GM18907 (cell line): ENCODE measurements at regions not wholly inside any gene's neighbourhood (a gene's known extent, or its start where the extent isn't known, plus 50 kb on each side); places are given as distances from the start of the nearest gene placed in this dataset.
"Not testable (repeated sequence)": the region's sequence is repeated elsewhere in the genome, so short reads cannot be mapped to it uniquely, and the experiment has no call there.

Experiments
- ATAC-seq: cut with Tn5 transposase; IDR thresholded peaks from one replicate; pipeline ENCODE4 v1.9.1; 2021; ENCODE audit warnings: mild to moderate bottlenecking, moderate library complexity; ENCODE audit not compliant: unreplicated experiment

DNA sequence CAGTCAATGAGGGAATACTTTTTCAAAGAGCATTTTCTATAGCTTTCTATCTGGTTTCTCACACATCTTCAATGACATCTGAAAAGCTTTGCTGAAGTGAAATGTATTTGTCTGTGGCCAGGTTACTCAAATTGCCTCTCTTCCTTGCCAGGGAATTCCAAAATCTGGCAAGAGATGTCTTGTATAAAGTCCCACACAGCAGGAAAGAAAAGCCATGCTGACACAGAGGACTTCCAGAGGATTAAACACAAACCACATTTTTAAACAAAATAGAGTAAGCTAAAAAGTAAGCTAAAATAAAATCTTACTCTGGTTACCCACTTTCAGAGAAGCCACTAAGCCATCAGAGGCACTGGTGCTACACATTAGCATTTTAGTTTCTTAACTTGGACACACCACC lies 93.1 kb upstream of the BCAR3 start:
- no peak for ATAC-seq

DNA sequence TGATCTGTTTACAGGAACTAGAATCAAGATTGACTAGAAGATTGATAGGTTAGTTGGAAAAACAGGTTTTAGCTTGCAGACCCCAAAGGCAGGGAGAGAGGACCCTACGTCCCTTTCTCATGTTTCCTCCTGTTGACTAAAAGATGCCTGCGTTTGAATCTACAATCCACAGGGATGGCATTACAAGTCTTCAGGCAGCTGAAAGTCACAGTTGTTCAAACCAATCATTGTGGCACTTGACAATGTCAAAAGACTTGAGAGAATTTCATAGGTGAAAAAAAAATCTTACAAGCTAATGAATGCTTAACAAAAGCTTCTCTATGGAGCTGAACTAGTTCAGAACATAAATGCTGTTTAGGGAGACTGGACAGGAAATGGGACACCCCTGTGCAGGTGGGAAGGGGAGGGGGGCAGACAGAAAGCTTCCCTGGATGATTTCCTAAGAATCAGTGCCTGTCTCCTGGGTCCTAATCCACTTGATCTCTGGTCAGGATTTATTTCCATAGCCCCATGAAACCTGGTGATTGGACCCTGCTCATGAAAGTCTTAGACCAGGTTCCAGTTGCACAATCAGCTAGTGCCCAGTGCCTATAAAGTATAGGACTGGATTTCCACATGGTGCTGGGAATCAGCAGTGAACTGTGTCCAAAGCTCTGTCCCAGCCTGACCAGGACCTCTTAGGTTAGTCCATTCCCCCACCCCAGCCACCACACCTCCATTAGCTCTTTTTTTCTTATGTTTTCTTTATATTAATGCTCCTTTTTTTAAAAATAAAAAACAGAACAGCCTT lies 91.6 kb upstream of the BCAR3 start:
- no peak for ATAC-seq

DNA sequence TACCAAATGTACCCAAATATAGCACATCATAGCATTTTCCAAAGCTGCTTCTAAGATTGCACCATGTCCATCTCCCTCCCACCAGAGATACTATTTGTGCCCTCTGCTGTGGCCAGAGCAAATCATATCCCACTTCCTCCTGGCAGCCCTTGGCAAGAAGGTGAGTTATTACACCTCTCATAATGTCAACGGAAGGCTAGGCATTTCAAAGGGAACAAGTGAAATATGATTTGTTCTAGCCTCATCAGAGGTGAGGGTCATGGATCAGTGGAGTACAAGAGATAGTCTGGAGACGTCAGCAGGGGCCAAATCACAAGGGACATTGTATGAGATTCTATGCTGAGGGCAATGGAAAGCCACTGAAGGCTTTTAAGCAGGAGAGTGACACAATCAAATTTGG lies 90.2 kb upstream of the BCAR3 start:
- ATAC-seq, result no peak

DNA sequence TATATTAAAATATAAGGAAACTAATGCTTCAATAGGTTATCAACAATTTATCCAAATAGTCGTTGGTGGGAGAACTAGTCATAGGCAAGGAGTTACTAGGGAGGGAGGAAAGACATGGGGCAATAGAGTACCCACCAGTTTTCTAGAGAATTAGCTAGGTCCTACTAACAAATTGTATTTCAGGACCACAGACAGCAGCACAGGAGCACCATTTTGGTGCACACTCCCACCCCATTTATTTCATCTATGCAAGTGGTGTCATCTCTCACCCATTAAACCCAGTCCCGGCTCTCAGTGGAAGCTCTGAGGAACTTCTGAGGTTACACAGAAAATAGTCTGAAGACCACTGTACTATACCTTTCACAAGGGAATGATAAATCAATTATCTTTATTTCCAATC lies 89.0 kb upstream of the BCAR3 start:
- no peak for ATAC-seq

DNA sequence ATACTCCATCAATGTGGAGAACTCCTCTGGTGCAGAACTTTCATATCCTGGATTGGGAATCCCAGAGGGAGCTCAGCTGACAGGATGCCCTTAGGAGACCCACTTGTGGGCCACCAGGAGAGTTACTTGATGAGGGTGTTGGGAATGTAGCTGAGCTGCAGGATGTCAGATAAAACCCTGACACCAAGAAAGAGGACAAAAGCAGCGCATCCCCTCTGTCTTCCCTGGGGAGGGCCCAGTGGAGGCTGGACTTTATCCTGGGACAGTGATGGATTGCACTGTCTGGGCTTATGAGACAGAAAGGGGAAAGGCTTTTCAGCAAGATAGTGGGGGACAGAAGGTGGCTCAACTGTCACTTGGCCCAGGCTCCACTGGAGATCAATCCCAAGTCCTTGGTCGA lies 88.1 kb upstream of the BCAR3 start:
- no peak for ATAC-seq

DNA sequence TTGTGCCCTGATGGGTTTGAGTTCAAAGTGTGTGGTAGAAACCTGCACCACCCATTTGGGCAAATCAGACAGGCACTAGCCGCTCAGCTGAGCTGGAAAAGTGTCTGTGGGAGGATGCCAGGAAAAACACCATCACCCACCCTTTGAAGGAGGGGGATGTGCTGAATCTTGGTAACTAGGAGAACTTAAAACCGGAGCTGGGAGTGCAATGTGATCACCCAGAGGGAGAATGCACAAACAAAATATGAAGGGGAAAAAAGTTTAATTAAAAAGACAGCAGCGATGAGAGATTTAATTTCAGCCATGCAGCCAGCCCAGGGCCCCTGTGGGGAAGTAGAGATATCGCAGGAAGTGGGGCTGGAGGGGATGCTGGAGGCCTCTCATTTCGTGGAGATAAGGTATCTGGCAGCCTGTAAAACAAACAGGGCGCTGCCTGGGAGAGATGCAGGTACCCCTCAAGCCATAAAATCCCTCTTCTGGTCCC lies 86.8 kb upstream of the BCAR3 start:
- ATAC-seq, result no peak

DNA sequence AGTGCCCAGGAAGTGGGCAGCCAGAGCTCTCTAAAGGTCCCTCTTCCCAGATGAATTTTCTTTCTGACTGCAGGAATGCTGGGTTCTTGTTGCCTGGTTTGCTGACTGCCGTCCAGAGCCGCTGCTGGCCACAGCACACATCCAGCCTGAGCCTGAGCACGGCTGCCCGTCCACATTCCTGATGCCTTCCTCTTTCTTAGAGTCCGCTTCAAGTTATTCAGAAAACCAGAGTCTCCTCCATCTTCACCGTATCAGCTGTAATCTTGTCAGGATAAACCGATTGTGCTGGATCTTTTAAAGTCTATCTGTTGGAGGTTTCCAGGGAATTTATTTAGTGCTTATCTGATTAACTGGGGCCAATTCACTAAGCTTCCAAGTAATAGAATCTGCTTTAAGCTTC lies 84.8 kb upstream of the BCAR3 start:
- ATAC-seq, result no peak

DNA sequence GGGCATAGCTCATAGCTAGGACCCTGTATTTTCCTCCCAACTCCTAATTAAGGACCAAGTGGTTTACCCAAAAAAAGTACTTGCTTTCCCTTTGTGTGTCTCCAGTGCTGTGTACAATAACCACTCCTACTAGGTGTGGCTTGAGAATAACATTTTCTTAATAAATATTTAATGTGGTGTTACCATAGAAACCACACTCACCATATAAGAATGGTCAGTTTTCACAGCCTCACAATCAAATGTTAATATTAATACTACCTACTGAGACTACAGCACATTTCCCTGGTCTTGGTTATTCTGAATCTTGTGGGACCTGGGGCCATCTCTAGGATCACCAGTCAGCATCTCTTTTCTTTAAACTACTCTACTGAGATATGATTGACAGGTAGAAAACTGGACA lies 83.5 kb upstream of the BCAR3 start:
- ATAC-seq, result no peak

DNA sequence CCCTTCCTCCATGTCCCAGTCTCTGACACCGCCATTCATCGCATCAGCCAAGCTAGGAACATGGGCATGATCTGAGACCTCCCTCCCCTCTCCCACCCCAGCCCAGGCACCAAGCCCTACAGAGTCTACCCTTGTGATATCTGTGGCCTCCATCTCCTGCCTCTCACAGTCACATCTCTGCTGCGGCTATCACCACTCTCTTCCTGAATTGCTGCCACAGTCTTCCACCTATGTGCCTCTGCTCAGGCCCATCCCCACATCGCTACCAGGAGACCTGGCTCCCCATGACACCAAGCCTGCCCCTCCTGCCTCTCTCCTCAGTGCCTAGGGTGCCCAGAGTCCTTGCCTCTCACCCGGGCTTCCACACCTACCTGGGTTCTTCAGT lies 82.7 kb upstream of the BCAR3 start:
- ATAC-seq, result no peak

DNA sequence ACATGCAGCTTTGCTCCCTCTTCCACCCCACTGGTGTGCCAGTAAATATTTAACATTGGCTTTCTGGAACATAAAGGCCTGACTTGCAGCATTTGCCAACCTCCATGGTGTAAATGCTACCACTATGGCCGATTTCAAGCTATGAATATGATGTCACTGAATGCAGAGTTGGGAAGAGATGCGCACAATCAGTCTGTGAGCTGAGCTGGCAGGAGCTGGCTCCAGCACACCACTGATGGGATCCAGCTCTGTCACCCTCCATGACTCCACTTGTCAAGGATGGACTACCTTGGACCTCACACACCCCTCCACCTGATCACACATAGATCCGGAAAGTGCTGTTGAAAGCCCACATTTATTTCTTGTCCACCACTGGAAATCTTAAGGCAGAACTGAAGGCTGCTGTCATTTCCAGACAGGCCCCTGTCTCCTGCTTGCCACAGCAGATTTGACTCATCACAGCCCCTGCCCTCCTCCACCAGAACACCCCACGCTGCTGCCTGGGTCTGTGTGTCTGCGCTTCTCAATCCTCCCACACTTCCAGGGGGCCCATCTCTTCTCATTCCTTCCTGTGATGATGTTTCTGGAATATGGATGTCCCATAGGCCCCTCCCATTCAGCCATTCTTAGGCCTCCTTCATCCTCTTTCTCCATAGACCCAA lies 82.2 kb upstream of the BCAR3 start:
- ATAC-seq, result no peak

DNA sequence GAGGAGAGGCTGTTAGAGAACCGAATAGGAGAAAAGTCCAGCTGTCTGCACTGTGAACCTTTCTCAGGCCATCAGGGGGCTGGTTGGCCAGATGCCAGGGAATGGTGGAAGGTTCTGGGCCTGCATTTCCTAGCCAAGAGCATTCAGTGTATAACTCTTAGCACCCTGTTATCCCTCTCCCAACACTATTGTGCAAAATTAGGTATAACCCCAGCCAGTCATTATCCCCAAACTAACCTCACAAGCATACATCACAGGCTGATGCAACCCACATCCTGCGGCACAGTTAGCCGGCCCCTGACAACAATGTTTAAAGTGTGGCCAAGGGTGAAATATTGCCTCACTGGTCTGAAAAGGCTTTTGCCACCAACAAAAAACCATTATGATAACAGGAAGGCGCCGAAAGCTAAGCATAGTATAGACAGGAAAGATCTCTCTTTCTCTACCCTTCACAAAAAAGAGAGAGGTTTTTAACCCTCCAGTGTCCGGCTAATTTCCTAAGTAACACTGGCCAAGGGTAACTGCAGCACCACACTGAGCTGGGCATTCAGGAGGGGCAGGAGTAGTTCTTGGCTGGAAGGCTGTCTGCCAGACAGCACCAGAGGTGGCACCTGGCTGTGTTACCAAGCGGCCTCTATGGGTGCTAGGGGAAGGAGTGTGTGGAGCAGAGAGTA lies 77.3 kb upstream of the BCAR3 start:
- ATAC-seq, result no peak

DNA sequence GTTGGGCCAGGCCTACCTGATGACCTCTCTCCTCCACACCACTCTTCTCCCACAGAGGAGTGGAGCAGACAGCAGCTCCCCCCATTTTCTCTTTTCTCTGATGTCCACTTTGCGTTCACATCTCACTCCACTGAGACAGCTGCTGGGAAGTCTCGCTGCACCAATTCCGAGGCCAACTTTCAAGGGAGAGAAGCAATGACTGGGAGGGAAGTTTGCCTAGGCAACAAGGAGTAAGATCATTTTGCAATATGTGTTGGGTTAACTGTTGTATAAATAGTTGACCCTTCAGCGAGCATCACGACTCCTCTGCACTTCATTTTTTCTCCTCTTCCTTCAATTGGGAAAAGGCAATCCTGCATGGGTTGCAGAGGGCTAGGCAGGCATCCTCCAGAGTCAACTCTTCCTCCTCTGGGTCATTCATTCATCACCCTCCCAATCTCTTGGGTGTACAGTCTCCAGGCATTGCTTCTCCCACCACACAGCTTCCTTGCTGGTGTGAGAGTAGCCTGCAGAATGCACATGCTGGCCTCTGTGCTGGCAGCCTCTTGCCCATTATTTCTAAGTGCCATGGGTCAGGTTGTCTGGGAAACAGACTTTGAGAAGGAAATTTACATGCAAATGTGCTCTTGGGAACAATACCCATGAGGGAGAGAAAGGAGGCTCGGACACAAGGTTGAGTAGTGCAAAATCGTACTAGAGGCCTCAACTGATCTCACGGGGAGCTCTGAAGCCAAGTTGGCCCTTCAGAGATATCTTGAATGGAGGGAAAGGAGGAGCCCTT lies 75.8 kb upstream of the BCAR3 start:
- no peak for ATAC-seq

DNA sequence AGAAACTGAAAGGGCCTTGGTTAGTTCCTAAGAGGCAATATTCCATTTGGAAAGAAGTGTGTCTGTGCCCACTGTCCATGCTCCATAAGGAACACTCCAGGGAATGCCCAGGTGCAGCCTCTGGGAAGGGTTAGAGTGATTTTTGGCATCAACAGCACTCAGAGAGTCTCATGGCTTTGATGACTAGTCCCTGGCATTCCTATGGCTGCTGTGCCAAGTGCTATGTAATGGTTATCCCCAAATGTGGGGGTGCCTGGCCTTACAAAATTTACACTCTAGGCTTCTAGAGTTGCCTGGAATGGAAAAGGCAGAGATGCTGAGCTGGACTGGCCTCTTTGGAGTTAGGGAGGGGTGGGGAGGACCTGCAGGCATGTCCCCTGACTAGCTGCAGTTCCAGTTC lies 75.0 kb upstream of the BCAR3 start:
- no peak for ATAC-seq

DNA sequence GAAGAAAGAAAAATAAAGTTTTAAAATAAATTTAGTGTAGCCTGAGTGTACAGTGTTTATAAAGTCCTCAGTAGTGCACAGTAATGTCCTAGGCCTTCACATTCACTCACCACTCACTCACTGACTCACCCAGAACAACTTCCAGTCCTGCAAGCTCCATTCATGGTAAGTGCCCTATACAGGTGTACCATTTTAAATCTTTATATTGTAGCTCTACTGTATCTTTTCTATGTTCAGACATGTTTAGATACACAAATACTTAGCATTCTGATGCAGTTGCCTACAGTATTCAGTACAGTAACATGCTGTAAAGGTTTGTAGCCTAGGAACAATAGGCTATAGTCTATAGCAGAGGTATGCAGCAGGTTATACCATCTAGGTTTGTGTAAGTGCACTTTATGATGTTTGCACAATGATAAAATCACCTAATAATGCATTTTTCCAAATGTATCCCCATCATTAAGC lies 73.6 kb upstream of the BCAR3 start:
- ATAC-seq, result not testable (repeated sequence)

DNA sequence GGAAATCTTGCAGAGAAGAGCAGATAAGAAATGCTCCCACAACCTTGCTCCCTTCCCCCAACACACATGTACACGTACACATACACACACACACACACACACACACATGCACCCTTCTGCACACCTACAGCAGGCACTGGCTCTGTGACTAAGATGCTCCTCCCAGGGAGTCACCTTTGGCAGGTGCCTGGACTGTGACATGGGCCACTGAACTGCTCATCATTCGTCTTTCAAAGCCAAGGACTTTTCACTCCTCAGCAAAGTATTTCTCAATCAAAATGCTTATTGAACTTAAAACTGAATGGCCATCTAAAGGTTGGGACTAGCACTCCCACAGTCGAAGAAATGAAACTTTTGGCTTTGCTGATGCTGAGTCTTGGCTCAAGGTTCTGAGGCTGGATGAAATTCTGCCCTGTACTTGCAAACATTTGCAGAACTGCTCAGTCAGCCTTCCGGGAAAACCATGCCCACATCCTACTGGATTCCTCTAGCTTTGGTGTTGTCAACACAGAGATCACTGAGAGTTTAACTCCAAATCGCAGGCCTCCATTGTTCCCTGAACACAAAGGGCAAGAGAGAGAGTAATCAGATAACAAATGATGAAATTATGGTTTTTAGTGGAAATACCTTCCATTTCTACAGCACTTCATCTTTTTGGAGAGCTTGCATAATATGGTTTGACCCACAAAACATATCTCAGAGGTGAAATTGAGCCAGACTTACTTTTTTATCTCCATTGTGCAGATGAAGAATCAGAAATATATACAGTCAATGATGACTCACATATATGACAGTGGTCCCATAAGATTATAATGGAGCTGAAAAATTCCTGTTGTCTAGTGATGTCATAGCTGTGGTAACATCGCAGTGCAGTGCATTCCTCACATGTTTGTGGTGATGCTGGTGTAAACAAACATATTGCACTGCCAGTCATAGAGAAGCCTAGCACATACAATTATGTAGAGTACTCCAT lies 72.4 kb upstream of the BCAR3 start:
- no peak for ATAC-seq

DNA sequence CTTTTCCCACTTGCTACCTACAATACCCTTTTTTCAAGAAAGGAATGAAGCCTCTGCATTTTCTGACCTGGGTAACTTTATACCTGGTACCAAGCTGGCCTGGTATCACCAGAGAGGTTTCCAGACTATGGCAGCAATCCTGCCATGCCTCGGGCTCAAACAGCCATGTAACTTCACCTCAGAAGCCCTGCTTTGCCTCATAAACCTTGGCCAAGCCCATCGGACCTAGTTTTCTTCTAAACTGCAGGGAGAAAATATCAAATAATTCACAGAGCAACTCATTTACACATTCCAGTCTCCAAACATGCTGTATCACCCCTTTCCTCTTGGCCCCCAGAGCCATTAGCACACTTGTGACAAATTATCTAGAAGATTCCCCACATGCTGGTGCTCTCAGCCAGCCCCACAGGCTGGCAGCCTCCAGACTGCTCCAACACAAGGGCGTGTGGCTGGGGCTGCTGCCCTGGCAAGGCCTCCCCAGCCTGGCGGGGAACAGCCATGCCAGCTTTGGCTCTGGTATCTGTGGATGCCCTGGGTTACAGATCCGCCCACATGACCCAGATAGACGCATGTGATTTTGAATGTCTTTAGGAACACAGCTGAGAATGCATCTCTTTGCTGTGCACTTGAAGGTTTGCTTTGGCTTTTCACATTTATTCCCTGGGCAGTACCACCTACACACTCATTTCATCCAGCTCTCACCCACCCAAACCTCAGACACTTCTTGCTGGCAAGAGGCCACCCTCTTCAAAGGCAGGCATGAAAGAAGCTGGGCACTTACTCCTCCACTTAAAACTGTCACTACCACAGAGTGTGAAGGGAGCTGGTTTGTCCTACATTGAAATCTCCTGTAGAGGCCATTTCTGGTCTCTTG lies 70.0 kb upstream of the BCAR3 start:
- no peak for ATAC-seq

DNA sequence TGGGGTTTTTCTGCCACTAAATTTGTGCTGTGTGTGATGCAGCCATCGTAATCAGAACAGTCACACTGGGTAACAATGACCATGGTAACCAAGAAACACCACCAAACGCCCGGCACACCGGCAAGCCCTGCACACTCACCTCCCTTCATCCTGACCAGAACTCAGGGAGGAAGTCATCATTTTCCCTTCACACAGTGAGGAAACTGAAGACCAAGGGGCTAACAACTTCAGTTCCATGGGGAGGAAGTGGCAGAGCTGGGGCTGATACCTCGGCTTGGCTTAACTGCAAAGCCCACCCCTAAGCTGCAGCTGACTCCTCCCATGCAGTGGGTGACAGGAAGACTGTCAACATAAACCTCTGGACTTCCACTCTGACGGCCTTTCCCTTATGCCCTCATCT lies 69.3 kb upstream of the BCAR3 start:
- ATAC-seq, result peak; percentile 46

DNA sequence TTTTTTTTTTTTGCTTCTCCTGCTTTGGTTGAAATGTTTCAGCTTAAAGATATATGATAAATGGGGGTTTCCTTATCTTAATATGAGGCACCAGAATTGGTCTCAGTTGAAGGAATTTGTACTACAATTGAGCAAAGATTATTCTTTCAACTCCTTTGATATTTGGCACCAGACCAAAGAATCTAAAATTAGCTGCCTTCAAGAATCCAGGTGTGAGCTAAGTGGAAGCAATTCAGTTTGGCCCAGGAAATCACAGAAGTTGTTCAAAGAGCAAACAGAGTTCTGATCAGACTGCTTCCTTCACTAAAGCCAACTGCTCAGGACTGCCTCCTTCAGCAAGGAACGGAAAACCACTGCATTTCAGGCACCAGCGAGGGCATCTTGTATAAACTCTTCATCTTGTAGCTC lies 68.3 kb upstream of the BCAR3 start:
- no peak for ATAC-seq

DNA sequence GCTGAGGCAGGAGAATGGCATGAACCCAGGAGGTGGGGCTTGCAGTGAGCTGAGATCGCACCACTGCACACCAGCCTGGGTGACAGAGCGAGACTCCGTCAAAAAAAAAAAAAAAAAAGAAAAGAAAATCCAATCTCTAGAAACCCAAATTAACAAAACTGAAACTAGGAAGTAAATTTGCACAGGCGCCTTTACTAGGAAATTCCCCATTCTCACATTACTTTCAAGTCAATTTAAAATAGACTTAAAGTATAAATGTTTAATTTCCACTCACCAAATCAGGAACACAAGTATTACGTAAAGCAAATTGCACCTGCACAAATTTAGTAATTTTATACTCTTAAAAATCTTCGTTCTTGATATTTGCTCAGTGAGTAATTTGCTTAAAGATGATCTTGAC lies 67.8 kb upstream of the BCAR3 start:
- no peak for ATAC-seq
